AG04450 (cell line): ENCODE measurements at regions not wholly inside any gene's neighbourhood (a gene's known extent, or its start where the extent isn't known, plus 50 kb on each side); places are given as distances from the start of the nearest gene placed in this dataset.

Experiments used
- CTCF ChIA-PET: fragments of 300-600, 350-600 bp; formaldehyde crosslinking; extraction: SDS; loops from one replicate; lab custom pipeline; 2022; ENCODE audit warnings: antibody characterized with exemption, inconsistent platforms; lab: Charles Lee
- POLR2A ChIA-PET: fragments of 350-600 bp; formaldehyde crosslinking; extraction: SDS; loops from one replicate; lab custom pipeline; 2021; ENCODE audit warnings: antibody characterized with exemption, inconsistent platforms; lab: Yijun Ruan, JAX
- DNase-seq: peaks from one replicate; pipeline ENCODE4 v3.0.0-alpha.2; 2011; ENCODE audit warnings: low read depth, low spot score
- H3K27ac ChIP-seq: one replicate; pipeline ENCODE4 v1.5.1; 2012; ENCODE audit warnings: low read depth, low read length, control low read depth
- H3K27me3 ChIP-seq: one replicate; pipeline ENCODE4 v1.6.0; 2012; ENCODE audit warnings: low read length; ENCODE audit not compliant: control insufficient read depth, insufficient read depth
- H3K4me3 ChIP-seq: 2 replicates; pipeline ENCODE4 v1.5.1; 2011; ENCODE audit warnings: mild to moderate bottlenecking, low read depth, low read length, control low read depth
- H3K9me3 ChIP-seq: 2 replicates; pipeline ENCODE4 v1.5.1; 2012; ENCODE audit warnings: low read length; ENCODE audit not compliant: control insufficient read depth, insufficient read depth
- TF ChIP-seq, protein P1 (sequence below): IDR thresholded peaks from 2 replicates; pipeline ENCODE4 v1.5.1; 2011; ENCODE audit warnings: low read depth, low read length, control low read depth, inconsistent platforms

DNA sequence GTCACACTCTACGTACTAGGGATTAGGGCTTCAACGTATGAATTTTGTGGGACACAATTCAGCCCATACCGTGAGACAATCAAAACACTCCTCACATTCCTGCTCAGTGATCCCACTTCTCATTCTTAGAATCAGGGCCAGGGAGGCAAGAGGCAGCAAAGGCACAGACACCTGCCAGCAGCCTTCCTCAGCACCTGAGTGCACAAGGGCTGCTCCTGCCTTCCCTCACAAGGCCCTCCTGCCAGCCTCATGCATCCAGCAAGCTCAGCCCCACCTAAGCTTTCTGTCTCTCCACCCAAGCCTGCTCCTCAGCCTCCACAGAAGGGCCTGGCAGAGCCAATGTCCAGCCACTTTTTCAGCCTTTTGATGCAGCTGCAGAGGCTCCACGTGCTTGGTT, 141.6 kb downstream of the SP3 start:
- DNase-seq: no peak
- ChIA-PET POLR2A (interaction anchor here (0.6 kb wide), 1 partner anchor 437 kb away, joined by 11 read pairs; no protein-coding TSS in a partner anchor), CTCF (no interaction called here)
- no peak overlapping the region for H3K27ac ChIP-seq
- H3K4me3 ChIP-seq: no peak overlapping the region
- no peaks in the 10 kb centered on the region for H3K9me3 ChIP-seq
- TF ChIP-seq, protein P1, sequence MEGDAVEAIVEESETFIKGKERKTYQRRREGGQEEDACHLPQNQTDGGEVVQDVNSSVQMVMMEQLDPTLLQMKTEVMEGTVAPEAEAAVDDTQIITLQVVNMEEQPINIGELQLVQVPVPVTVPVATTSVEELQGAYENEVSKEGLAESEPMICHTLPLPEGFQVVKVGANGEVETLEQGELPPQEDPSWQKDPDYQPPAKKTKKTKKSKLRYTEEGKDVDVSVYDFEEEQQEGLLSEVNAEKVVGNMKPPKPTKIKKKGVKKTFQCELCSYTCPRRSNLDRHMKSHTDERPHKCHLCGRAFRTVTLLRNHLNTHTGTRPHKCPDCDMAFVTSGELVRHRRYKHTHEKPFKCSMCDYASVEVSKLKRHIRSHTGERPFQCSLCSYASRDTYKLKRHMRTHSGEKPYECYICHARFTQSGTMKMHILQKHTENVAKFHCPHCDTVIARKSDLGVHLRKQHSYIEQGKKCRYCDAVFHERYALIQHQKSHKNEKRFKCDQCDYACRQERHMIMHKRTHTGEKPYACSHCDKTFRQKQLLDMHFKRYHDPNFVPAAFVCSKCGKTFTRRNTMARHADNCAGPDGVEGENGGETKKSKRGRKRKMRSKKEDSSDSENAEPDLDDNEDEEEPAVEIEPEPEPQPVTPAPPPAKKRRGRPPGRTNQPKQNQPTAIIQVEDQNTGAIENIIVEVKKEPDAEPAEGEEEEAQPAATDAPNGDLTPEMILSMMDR: no peak
- peaks cover 42% of the 10 kb centered on the region for H3K27me3 ChIP-seq

DNA sequence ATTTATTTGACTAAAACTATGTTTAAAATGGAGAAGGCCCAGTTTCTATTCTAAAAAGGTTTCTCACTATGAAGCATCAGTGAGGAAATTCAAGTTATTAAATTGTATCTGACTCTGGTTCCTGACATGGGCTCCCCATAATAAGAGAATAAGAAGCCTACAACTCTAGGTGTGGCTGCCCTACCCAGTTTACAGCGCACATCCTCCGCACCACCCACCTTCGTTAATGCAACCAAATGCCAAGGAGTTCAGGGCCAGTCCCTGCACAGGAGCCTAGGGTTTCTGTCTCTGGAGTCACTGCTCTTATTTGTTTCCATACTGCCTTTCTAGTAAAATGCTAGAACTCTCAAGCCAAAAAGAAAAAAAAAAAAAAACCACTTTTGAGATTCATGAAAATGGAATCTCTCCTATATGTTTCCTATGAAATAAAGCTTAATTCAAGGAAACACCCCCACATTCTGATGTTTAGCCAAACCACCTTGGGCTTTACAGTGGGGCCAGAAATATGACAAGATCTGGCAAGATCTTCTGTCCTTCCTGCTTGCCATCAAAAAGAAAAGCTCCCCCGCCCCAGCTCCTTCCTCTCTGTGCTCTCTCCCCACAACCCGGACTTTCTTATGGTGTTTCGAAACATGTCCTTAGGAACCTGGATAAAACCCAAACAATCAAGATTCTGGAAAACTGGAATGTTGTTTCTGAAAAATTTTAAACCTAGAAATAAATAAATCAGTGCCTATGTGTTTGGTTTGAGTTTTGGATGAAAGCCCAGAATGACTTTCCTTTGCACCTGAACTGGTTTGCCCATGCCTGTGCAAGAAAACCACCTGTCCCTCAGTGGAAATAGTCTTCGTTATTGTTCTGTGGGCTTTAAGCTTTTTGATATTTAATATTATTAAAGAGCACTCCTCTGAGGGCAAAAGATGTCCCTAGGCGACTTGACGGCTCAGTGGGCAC, 136.7 kb downstream of the SP3 start:
- ChIA-PET POLR2A (no interaction called here), CTCF (interaction anchor here (0.5 kb wide), 1 partner anchor 237 kb away, joined by 3 read pairs; no protein-coding TSS in a partner anchor)
- no peak overlapping the region for H3K4me3 ChIP-seq
- TF ChIP-seq, protein P1: no peak
- no peak overlapping the region for H3K27ac ChIP-seq
- H3K9me3 ChIP-seq: no peaks in the 10 kb centered on the region
- no peak for DNase-seq
- peaks cover 14% of the 10 kb centered on the region for H3K27me3 ChIP-seq

- Histone ChIP-seq H3K4me3 (no peak overlapping the region), H3K27me3 (peaks cover 11% of the 10 kb centered on the region), H3K27ac (no peak overlapping the region), H3K9me3 (no peaks in the 10 kb centered on the region)
- no peak for DNase-seq
- TF ChIP-seq, protein P1: no peak
- POLR2A ChIA-PET: no interaction called here
- CTCF ChIA-PET: no interaction called here
These were observed 135.4 kb downstream of the SP3 start for GRCh38 chr2:173829727-173830126.

- POLR2A ChIA-PET: no interaction called here
- no peak for DNase-seq
- peaks cover 11% of the 10 kb centered on the region for H3K27me3 ChIP-seq
- TF ChIP-seq, protein P1: no peak
- no peak overlapping the region for H3K27ac ChIP-seq
- no peaks in the 10 kb centered on the region for H3K9me3 ChIP-seq
- no peak overlapping the region for H3K4me3 ChIP-seq
- CTCF ChIA-PET: no interaction called here
These were observed 135.0 kb downstream of the SP3 start for GRCh38 chr2:173830170-173830569.
